BLaER1 treated with 17β-estradiol and CSF1 and Interleukin-3, amounts not matched to agents 10 nM and 100 nM (cell line): ENCODE measurements at regions not wholly inside any gene's neighbourhood (a gene's known extent, or its start where the extent isn't known, plus 50 kb on each side); places are given as distances from the start of the nearest gene placed in this dataset.

Experiments
- H3K27ac ChIP-seq, 11 experiments: shearing (Covaris generic); formaldehyde crosslinking; 2 replicates each; pipeline ENCODE4 v1.8.1; 2022
- H3K27me3 ChIP-seq, 11 experiments: shearing (Covaris generic); formaldehyde crosslinking; 2 replicates each; pipeline ENCODE4 v1.8.1; 2022
- H3K36me3 ChIP-seq, 11 experiments: shearing (Covaris generic); formaldehyde crosslinking; 2 replicates each; pipeline ENCODE4 v1.8.1; 2022
- H3K4me1 ChIP-seq, 10 experiments: shearing (Covaris generic); formaldehyde crosslinking; 2 replicates each; pipeline ENCODE4 v1.8.1; 2022
- H3K4me2 ChIP-seq, 11 experiments: shearing (Covaris generic); formaldehyde crosslinking; 2 replicates each; pipeline ENCODE4 v1.8.1; 2022
- H3K4me3 ChIP-seq, 10 experiments: shearing (Covaris generic); formaldehyde crosslinking; 2 replicates each; pipeline ENCODE4 v1.8.1; 2022
- H3K9ac ChIP-seq, 11 experiments: shearing (Covaris generic); formaldehyde crosslinking; 2 replicates each; pipeline ENCODE4 v1.8.1; 2022
- H3K9me3 ChIP-seq, 11 experiments: shearing (Covaris generic); formaldehyde crosslinking; replicated peaks in 1 of 11; 2 replicates each; pipeline ENCODE4 v1.8.1; 2022
- H4K20me1 ChIP-seq, 11 experiments: shearing (Covaris generic); formaldehyde crosslinking; 2 replicates each; pipeline ENCODE4 v1.8.1; 2022
- Cebpa-rat ChIP-seq, 11 experiments: shearing (Covaris generic); IDR thresholded peaks; 2 replicates each; pipeline ENCODE4 v1.8.1; 2022

DNA sequence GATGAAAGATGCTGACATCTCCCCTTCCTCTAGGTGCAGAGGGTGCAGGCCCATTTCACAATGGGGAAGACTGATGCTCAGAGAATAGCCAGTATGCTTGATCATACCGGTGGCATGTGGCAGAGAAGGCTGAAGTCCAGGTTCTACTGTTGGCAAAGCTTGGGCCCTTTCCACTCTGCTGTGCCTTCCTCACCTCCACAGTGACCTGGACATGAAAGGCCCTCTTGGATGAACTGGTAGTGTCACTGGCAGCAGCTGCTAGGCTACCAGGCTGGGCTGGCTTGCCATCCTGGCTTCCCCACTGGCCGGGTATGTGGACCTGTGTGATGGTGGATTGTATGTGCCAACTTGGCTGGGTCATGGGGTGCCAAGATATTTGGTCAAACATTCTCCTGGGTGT is 92.0 kb downstream of the GADD45G start:
- Histone ChIP-seq H3K9ac (no peak overlapping the region), H3K36me3 (no peaks in the 10 kb centered on the region), H3K27ac (no peak overlapping the region), H3K4me2 (no peak overlapping the region), H4K20me1 (no peaks in the 10 kb centered on the region), H3K27me3 (no peaks in the 10 kb centered on the region), H3K9me3 (no peaks in the 10 kb centered on the region), H3K4me3 (no peak overlapping the region), H3K4me1 (peaks cover 15 to 23% (median 20%) of the 10 kb centered on the region in 10 experiments)
- TF ChIP-seq Cebpa-rat (IDR thresholded peaks at IDR 0.05) = no peak

DNA sequence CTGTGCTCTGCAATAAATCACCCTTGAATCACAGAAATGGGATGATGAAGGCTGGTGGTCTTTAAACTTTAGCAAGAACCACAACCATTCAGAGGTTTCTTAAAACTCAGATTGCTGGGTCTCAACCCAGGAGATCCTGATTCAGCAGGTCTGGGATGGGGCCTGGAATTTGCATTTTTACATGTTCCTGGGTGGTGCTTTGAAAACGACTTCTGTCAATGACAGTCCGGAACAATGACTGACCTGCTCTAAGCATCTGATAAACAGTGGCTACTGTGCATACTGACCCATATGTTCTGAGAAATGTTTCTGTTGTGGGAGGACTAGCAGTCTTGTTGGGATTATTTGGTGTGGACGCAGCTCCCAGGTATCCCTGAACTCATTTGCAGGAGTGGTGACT is 92.7 kb downstream of the GADD45G start:
- no peak overlapping the region for H3K4me2 ChIP-seq
- H3K27me3 ChIP-seq = no peaks in the 10 kb centered on the region
- H3K27ac ChIP-seq = no peak overlapping the region
- peaks cover 17 to 28% (median 24%) of the 10 kb centered on the region in 10 experiments for H3K4me1 ChIP-seq
- H4K20me1 ChIP-seq = no peaks in the 10 kb centered on the region
- TF ChIP-seq Cebpa-rat (IDR thresholded peaks at IDR 0.05) = no peak
- H3K9me3 ChIP-seq = no peaks in the 10 kb centered on the region
- no peak overlapping the region for H3K9ac ChIP-seq
- no peaks in the 10 kb centered on the region for H3K36me3 ChIP-seq
- H3K4me3 ChIP-seq = no peak overlapping the region

- no peaks in the 10 kb centered on the region for H3K36me3 ChIP-seq
- H4K20me1 ChIP-seq = no peaks in the 10 kb centered on the region
- no peak overlapping the region for H3K27ac ChIP-seq
- no peak overlapping the region for H3K4me3 ChIP-seq
- no peak for TF ChIP-seq Cebpa-rat (IDR thresholded peaks at IDR 0.05)
- no peaks in the 10 kb centered on the region for H3K9me3 ChIP-seq
- H3K27me3 ChIP-seq = no peaks in the 10 kb centered on the region
- peaks cover 17 to 28% (median 24%) of the 10 kb centered on the region in 10 experiments for H3K4me1 ChIP-seq
- no peak overlapping the region for H3K4me2 ChIP-seq
- H3K9ac ChIP-seq = no peak overlapping the region
Measured at GRCh38 chr9:89698411-89699005, 93.7 kb downstream of the GADD45G start.

GRCh38 chr9:89699646-89700045 is 94.8 kb downstream of the GADD45G start:
- no peaks in the 10 kb centered on the region for H3K36me3 ChIP-seq
- H3K27me3 ChIP-seq = no peaks in the 10 kb centered on the region
- H3K9ac ChIP-seq = no peak overlapping the region
- H3K4me1 ChIP-seq = peaks cover 17 to 28% (median 24%) of the 10 kb centered on the region in 10 experiments
- no peak for TF ChIP-seq Cebpa-rat (IDR thresholded peaks at IDR 0.05)
- no peaks in the 10 kb centered on the region for H4K20me1 ChIP-seq
- H3K9me3 ChIP-seq = no peaks in the 10 kb centered on the region
- no peak overlapping the region for H3K4me3 ChIP-seq
- H3K4me2 ChIP-seq = peak overlapping the region in 7 of 11 experiments; percentile 23 to 91 (median 83); a peak in 9 of 22 replicates
- H3K27ac ChIP-seq = no peak overlapping the region; a peak in 1 of 22 replicates

GRCh38 chr9:89701221-89701798 is 96.5 kb downstream of the GADD45G start:
- Histone ChIP-seq H3K9me3 (no peaks in the 10 kb centered on the region), H3K4me2 (peak overlapping the region; percentile 67 to 91 (median 79))

DNA sequence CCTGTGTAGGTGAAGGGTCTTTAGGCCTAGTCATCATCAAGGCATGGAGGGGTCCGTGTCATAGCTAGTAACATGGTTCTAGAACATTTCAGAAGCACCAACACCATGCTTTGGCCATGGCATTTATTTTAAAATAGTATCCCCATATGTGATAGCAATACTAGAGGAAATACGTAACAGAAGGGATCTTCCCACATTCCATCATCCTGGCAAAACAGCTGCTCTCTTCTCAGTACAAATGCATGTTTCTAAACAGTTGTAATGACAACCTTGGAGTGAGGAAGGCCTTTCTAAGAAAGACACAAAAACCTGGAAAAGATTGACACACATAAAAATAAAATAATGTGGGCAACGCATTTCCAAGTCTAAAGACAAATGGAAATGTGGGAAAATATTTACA is 97.6 kb downstream of the GADD45G start:
- Histone ChIP-seq H3K27me3 (no peaks in the 10 kb centered on the region), H4K20me1 (no peaks in the 10 kb centered on the region), H3K9me3 (no peaks in the 10 kb centered on the region), H3K4me1 (peaks cover 25 to 40% (median 36%) of the 10 kb centered on the region in 10 experiments), H3K4me3 (no peak overlapping the region), H3K36me3 (no peaks in the 10 kb centered on the region), H3K4me2 (peak overlapping the region in 4 of 11 experiments; percentile 68 to 91 (median 80); a peak in 5 of 22 replicates), H3K9ac (no peak overlapping the region), H3K27ac (no peak overlapping the region; a peak in 1 of 22 replicates)
- no peak for TF ChIP-seq Cebpa-rat (IDR thresholded peaks at IDR 0.05)

More at GRCh38 chr9:89701221-89701798, 96.5 kb downstream of the GADD45G start:
- Histone ChIP-seq H3K9ac (peak overlapping the region in 9 of 11 experiments; percentile 5 to 53 (median 51); a peak in 15 of 22 replicates), H3K4me1 (peaks cover 17 to 31% (median 27%) of the 10 kb centered on the region in 10 experiments), H3K36me3 (no peaks in the 10 kb centered on the region), H3K27ac (peak overlapping the region in 9 of 11 experiments; percentile 1 to 64 (median 45); a peak in 14 of 22 replicates), H3K27me3 (no peaks in the 10 kb centered on the region), H3K4me3 (peak overlapping the region in 4 of 10 experiments; percentile 7 to 37 (median 11); a peak in 2 of 20 replicates), H4K20me1 (no peaks in the 10 kb centered on the region)
- TF ChIP-seq Cebpa-rat (IDR thresholded peaks at IDR 0.05) = no peak

DNA sequence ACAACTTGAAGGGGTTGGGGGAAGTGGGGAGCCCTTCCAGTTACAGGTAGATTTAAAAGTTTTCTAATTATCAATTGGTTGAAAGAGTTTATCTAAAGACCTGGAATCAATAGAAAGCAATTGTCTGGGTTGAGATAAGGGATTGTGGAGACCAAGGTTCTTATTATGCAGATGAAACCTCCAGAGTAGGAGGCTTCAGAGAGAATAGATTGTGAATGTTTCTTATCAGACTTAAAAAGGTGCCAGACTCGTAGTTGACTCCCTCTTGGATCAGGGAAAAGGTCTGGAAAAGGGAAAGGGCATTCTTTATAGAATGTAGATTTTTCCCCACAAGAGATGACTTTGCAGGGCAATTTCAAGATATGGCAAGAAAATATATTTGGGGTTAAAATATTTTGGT is 100.8 kb downstream of the GADD45G start:
- no peaks in the 10 kb centered on the region for H3K36me3 ChIP-seq

GRCh38 chr9:89706086-89706485 is 101.3 kb downstream of the GADD45G start:
- no peak for TF ChIP-seq Cebpa-rat (IDR thresholded peaks at IDR 0.05)
- Histone ChIP-seq H3K9me3 (peaks cover 0 to 9% (median 0%) of the 10 kb centered on the region in 11 experiments; a peak in 6 of 22 replicates), H3K4me2 (peak overlapping the region in 6 of 11 experiments; percentile 3 to 58 (median 36); a peak in 7 of 22 replicates), H3K27me3 (no peaks in the 10 kb centered on the region), H3K4me3 (no peak overlapping the region), H3K4me1 (peaks cover 27 to 46% (median 35%) of the 10 kb centered on the region in 10 experiments), H3K27ac (no peak overlapping the region; a peak in 1 of 22 replicates), H4K20me1 (no peaks in the 10 kb centered on the region), H3K9ac (no peak overlapping the region), H3K36me3 (no peaks in the 10 kb centered on the region)

More for the DNA sequence above, 100.8 kb downstream of the GADD45G start:
- Histone ChIP-seq H3K27ac (no peak overlapping the region), H3K4me1 (peaks cover 27 to 46% (median 35%) of the 10 kb centered on the region in 10 experiments), H4K20me1 (no peaks in the 10 kb centered on the region), H3K4me3 (no peak overlapping the region), H3K9me3 (peaks cover 0 to 9% (median 0%) of the 10 kb centered on the region in 11 experiments; a peak in 6 of 22 replicates), H3K27me3 (no peaks in the 10 kb centered on the region), H3K9ac (no peak overlapping the region), H3K4me2 (peak overlapping the region in 4 of 11 experiments; percentile 3 to 58 (median 26); a peak in 5 of 22 replicates)
- no peak for TF ChIP-seq Cebpa-rat (IDR thresholded peaks at IDR 0.05)

DNA sequence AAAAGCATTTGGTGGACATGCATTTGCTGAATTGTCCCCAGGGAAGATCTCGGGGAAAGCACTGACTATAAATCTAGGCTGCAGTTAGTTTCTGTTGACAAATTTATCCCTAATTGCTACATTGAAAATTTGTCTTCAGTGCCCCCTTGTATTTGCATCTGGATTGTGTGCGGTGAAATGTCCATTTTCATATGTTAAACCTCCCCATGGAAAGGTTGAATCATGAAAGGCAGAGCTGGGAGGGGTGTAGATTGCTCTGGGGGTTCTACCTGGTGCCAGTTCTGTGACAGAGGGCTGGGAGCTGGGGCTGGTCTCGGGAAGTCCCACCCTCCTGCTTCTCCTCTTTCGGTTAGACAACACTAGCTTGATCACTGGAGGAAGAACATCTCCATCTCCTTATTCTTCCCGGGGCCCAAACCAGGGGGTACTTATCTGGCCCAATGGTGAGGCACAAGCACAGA is 101.9 kb downstream of the GADD45G start:
- no peak for TF ChIP-seq Cebpa-rat (IDR thresholded peaks at IDR 0.05)
- H3K9me3 ChIP-seq = peaks cover 0 to 9% (median 0%) of the 10 kb centered on the region in 11 experiments; a peak in 6 of 22 replicates
- H3K4me3 ChIP-seq = no peak overlapping the region
- H3K9ac ChIP-seq = no peak overlapping the region
- H3K4me1 ChIP-seq = peaks cover 27 to 46% (median 33%) of the 10 kb centered on the region in 10 experiments
- H3K4me2 ChIP-seq = peak overlapping the region in 9 of 11 experiments; percentile 0 to 57 (median 39); a peak in 14 of 22 replicates
- 0 out of 22 replicates have a peak overlapping the region, but pooled peaks of 1 of the 11 experiments have one; percentile 23 for H3K27ac ChIP-seq
- H3K27me3 ChIP-seq = no peaks in the 10 kb centered on the region
- no peaks in the 10 kb centered on the region for H3K36me3 ChIP-seq
- no peaks in the 10 kb centered on the region for H4K20me1 ChIP-seq
